EL (cell line): ENCODE measurements at regions not wholly inside any gene's neighbourhood (a gene's known extent, or its start where the extent isn't known, plus 50 kb on each side); places are given as distances from the start of the nearest gene placed in this dataset.
A peak's percentile ranks its signal among the peaks of the same experiment; 100 is the strongest.

Experiments
- DNase-seq: peaks from one replicate; pipeline ENCODE4 v3.0.0-alpha.2; 2016

GRCh38 chr14:55769877-55770276, 189.9 kb downstream of the KTN1 start:
- no peak for DNase-seq

GRCh38 chr14:55771242-55771981, 191.4 kb downstream of the KTN1 start:
- DNase-seq = no peak

- DNase-seq = no peak
These were observed 192.5 kb downstream of the KTN1 start for GRCh38 chr14:55772486-55772885.

- DNase-seq = no peak
These were observed 193.3 kb downstream of the KTN1 start for GRCh38 chr14:55773312-55773711.

GRCh38 chr14:55773984-55774545, 194.1 kb downstream of the KTN1 start:
- DNase-seq = no peak

GRCh38 chr14:55777877-55778276, 197.9 kb downstream of the KTN1 start:
- no peak for DNase-seq

GRCh38 chr14:55780156-55780946, 200.3 kb downstream of the KTN1 start:
- DNase-seq = peak; percentile 59

- DNase-seq = no peak
These were observed 201.0 kb downstream of the KTN1 start for GRCh38 chr14:55781046-55781445.

- DNase-seq = no peak
These were observed 202.2 kb downstream of the KTN1 start for GRCh38 chr14:55782166-55782565.

- no peak for DNase-seq
These were observed 209.4 kb downstream of the KTN1 start for GRCh38 chr14:55789406-55789805.

GRCh38 chr14:55794655-55795595, 214.9 kb downstream of the KTN1 start:
- DNase-seq = peak; percentile 57

GRCh38 chr14:55796513-55796912, 216.5 kb downstream of the KTN1 start:
- DNase-seq = peak; percentile 15

GRCh38 chr14:55798406-55798805, 218.4 kb downstream of the KTN1 start:
- DNase-seq = no peak

- DNase-seq = no peak
These were observed 219.6 kb downstream of the KTN1 start for GRCh38 chr14:55799508-55800095.

- no peak for DNase-seq
These were observed 220.3 kb downstream of the KTN1 start for GRCh38 chr14:55800156-55800785.

GRCh38 chr14:55801121-55801520, 221.1 kb downstream of the KTN1 start:
- no peak for DNase-seq

GRCh38 chr14:55802986-55803872, 223.2 kb downstream of the KTN1 start:
- DNase-seq = peak; percentile 42

- DNase-seq = no peak
These were observed 224.0 kb downstream of the KTN1 start for GRCh38 chr14:55803873-55804553.

- DNase-seq = no peak
These were observed 225.2 kb downstream of the KTN1 start for GRCh38 chr14:55805250-55805649.
